ENCODE measurements at regions not wholly inside any gene's neighbourhood (a gene's known extent, or its start where the extent isn't known, plus 50 kb on each side); places are given as distances from the start of the nearest gene placed in this dataset.

GRCh38 chr7:46000513-46000912 lies 79.4 kb upstream of the IGFBP3 start:
- no peaks in the 10 kb centered on the region for H3K36me3 ChIP-seq (ENCODE audit: control insufficient read depth in 1 of 2, insufficient read depth in 2 of 2, low read depth in 1 of 2, low read length in 2 of 2)
- H4K8ac ChIP-seq (ENCODE audit: low read length), result no peak overlapping the region
- H3K9me3 ChIP-seq (ENCODE audit: control insufficient read depth, low read length), result peaks cover 4% of the 10 kb centered on the region
- no peak overlapping the region for H2BK12ac ChIP-seq (ENCODE audit: low read length in 2 of 2)
- whole genome bisulfite sequencing, result 95% methylated on average over 3 of the region's 7 CpGs
- no peak overlapping the region for H3K9ac ChIP-seq (ENCODE audit: low read length)
- H3K4me2 ChIP-seq (ENCODE audit: low read length, poor library complexity, severe bottlenecking), result no peak overlapping the region
- H3K23ac ChIP-seq (ENCODE audit: low read length in 2 of 2), result no peak overlapping the region
- no peak overlapping the region for H2BK120ac ChIP-seq (ENCODE audit: low read depth, low read length)
- no peak overlapping the region for H4K91ac ChIP-seq (ENCODE audit: low read length)
- H3K14ac ChIP-seq (ENCODE audit: low read length in 2 of 2), result no peak overlapping the region
- no peaks in the 10 kb centered on the region for H3K79me1 ChIP-seq (replicated peaks; ENCODE audit: low read length, poor library complexity, severe bottlenecking)
- H3K4ac ChIP-seq (ENCODE audit: low read depth in 1 of 2, low read length in 2 of 2), result no peak overlapping the region
- no peak overlapping the region for H3K4me3 ChIP-seq (ENCODE audit: insufficient read depth in 1 of 2, low read depth in 1 of 2, low read length in 2 of 2)
- H2AK5ac ChIP-seq (ENCODE audit: low read length, severe bottlenecking), result no peak overlapping the region
- no peak overlapping the region for H2AFZ ChIP-seq (ENCODE audit: low read depth, low read length)
- H3K18ac ChIP-seq (ENCODE audit: low read depth in 1 of 2, low read length in 2 of 2), result no peak overlapping the region
- H3K4me1 ChIP-seq (ENCODE audit: control insufficient read depth, insufficient read depth, low read depth, low read length), result peaks cover 1% of the 10 kb centered on the region
- no peaks in the 10 kb centered on the region for H3K27me3 ChIP-seq (ENCODE audit: control insufficient read depth in 1 of 2, insufficient read depth in 1 of 2, low read length in 2 of 2)
- no peak overlapping the region for H3K27ac ChIP-seq (ENCODE audit: low read length, poor library complexity, severe bottlenecking)
- no peak overlapping the region for H2BK15ac ChIP-seq (ENCODE audit: low read depth, poor library complexity, severe bottlenecking)
- no peak overlapping the region for H2BK5ac ChIP-seq (ENCODE audit: low read depth, low read length, poor library complexity, severe bottlenecking)
- no peak for DNase-seq

- Histone ChIP-seq H3K4me3 (ENCODE audit: insufficient read depth in 1 of 2, low read depth in 1 of 2, low read length in 2 of 2) (no peak overlapping the region), H2AK5ac (ENCODE audit: low read length, severe bottlenecking) (no peak overlapping the region), H3K9me3 (ENCODE audit: control insufficient read depth, low read length) (peaks cover 4% of the 10 kb centered on the region), H3K4me1 (ENCODE audit: control insufficient read depth, insufficient read depth, low read depth, low read length) (peaks cover 1% of the 10 kb centered on the region), H2BK120ac (ENCODE audit: low read depth, low read length) (no peak overlapping the region), H3K36me3 (ENCODE audit: control insufficient read depth in 1 of 2, insufficient read depth in 2 of 2, low read depth in 1 of 2, low read length in 2 of 2) (no peaks in the 10 kb centered on the region), H3K14ac (ENCODE audit: low read length in 2 of 2) (no peak overlapping the region), H3K18ac (ENCODE audit: low read depth in 1 of 2, low read length in 2 of 2) (peak overlapping the region in 1 of 2 experiments; percentile 34), H3K79me1 (replicated peaks; ENCODE audit: low read length, poor library complexity, severe bottlenecking) (no peaks in the 10 kb centered on the region), H4K8ac (ENCODE audit: low read length) (no peak overlapping the region), H2BK5ac (ENCODE audit: low read depth, low read length, poor library complexity, severe bottlenecking) (no peak overlapping the region), H4K91ac (ENCODE audit: low read length) (no peak overlapping the region), H3K23ac (ENCODE audit: low read length in 2 of 2) (no peak overlapping the region), H3K4ac (ENCODE audit: low read depth in 1 of 2, low read length in 2 of 2) (no peak overlapping the region), H2BK12ac (ENCODE audit: low read length in 2 of 2) (no peak overlapping the region), H3K4me2 (ENCODE audit: low read length, poor library complexity, severe bottlenecking) (no peak overlapping the region), H3K9ac (ENCODE audit: low read length) (no peak overlapping the region), H3K27ac (ENCODE audit: low read length, poor library complexity, severe bottlenecking) (no peak overlapping the region), H2AFZ (ENCODE audit: low read depth, low read length) (no peak overlapping the region), H3K27me3 (ENCODE audit: control insufficient read depth in 1 of 2, insufficient read depth in 1 of 2, low read length in 2 of 2) (no peaks in the 10 kb centered on the region), H2BK15ac (ENCODE audit: low read depth, poor library complexity, severe bottlenecking) (no peak overlapping the region)
- DNase-seq, result no peak
- WGBS, result 76% methylated on average over 1 of the region's 1 CpG
Observed at GRCh38 chr7:45999541-45999940, 78.5 kb upstream of the IGFBP3 start.

GRCh38 chr7:45998506-45998905 lies 77.4 kb upstream of the IGFBP3 start:
- no CpG with 5 or more reads among the region's 1 CpG for WGBS

GRCh38 chr7:45993621-45994020 lies 72.5 kb upstream of the IGFBP3 start:
- H2BK5ac ChIP-seq (ENCODE audit: low read depth, low read length, poor library complexity, severe bottlenecking), result no peak overlapping the region
- H2AFZ ChIP-seq (ENCODE audit: low read depth, low read length), result no peak overlapping the region
- peaks cover 2% of the 10 kb centered on the region for H3K4me1 ChIP-seq (ENCODE audit: control insufficient read depth, insufficient read depth, low read depth, low read length)
- no peak overlapping the region for H2BK120ac ChIP-seq (ENCODE audit: low read depth, low read length)
- no peak overlapping the region for H3K9ac ChIP-seq (ENCODE audit: low read length)
- no peak overlapping the region for H2BK12ac ChIP-seq (ENCODE audit: low read length in 2 of 2)
- no peak overlapping the region for H3K23ac ChIP-seq (ENCODE audit: low read length in 2 of 2)
- no peak overlapping the region for H3K4ac ChIP-seq (ENCODE audit: low read depth in 1 of 2, low read length in 2 of 2)
- no peak overlapping the region for H4K91ac ChIP-seq (ENCODE audit: low read length)
- no peak overlapping the region for H2BK15ac ChIP-seq (ENCODE audit: low read depth, poor library complexity, severe bottlenecking)
- H3K27ac ChIP-seq (ENCODE audit: low read length, poor library complexity, severe bottlenecking), result no peak overlapping the region
- H3K79me1 ChIP-seq (replicated peaks; ENCODE audit: low read length, poor library complexity, severe bottlenecking), result no peaks in the 10 kb centered on the region
- H3K4me2 ChIP-seq (ENCODE audit: low read length, poor library complexity, severe bottlenecking), result no peak overlapping the region
- no peaks in the 10 kb centered on the region for H3K36me3 ChIP-seq (ENCODE audit: control insufficient read depth in 1 of 2, insufficient read depth in 2 of 2, low read depth in 1 of 2, low read length in 2 of 2)
- H3K14ac ChIP-seq (ENCODE audit: low read length in 2 of 2), result no peak overlapping the region
- peaks cover 4% of the 10 kb centered on the region for H3K9me3 ChIP-seq (ENCODE audit: control insufficient read depth, low read length)
- H3K27me3 ChIP-seq (ENCODE audit: control insufficient read depth in 1 of 2, insufficient read depth in 1 of 2, low read length in 2 of 2), result peaks cover 0 to 7% of the 10 kb centered on the region in 2 experiments
- no peak overlapping the region for H2AK5ac ChIP-seq (ENCODE audit: low read length, severe bottlenecking)
- H4K8ac ChIP-seq (ENCODE audit: low read length), result no peak overlapping the region
- no peak overlapping the region for H3K4me3 ChIP-seq (ENCODE audit: insufficient read depth in 1 of 2, low read depth in 1 of 2, low read length in 2 of 2)
- no peak overlapping the region for H3K18ac ChIP-seq (ENCODE audit: low read depth in 1 of 2, low read length in 2 of 2)
- no peak for DNase-seq

More at GRCh38 chr7:45998506-45998905, 77.4 kb upstream of the IGFBP3 start:
- Histone ChIP-seq H3K79me1 (replicated peaks; ENCODE audit: low read length, poor library complexity, severe bottlenecking) (no peaks in the 10 kb centered on the region), H3K23ac (ENCODE audit: low read length in 2 of 2) (no peak overlapping the region), H2BK120ac (ENCODE audit: low read depth, low read length) (no peak overlapping the region), H2AK5ac (ENCODE audit: low read length, severe bottlenecking) (no peak overlapping the region), H3K18ac (ENCODE audit: low read depth in 1 of 2, low read length in 2 of 2) (no peak overlapping the region), H3K36me3 (ENCODE audit: control insufficient read depth in 1 of 2, insufficient read depth in 2 of 2, low read depth in 1 of 2, low read length in 2 of 2) (no peaks in the 10 kb centered on the region), H3K4me3 (ENCODE audit: insufficient read depth in 1 of 2, low read depth in 1 of 2, low read length in 2 of 2) (no peak overlapping the region), H3K4ac (ENCODE audit: low read depth in 1 of 2, low read length in 2 of 2) (no peak overlapping the region), H3K9me3 (ENCODE audit: control insufficient read depth, low read length) (peaks cover 4% of the 10 kb centered on the region), H2AFZ (ENCODE audit: low read depth, low read length) (no peak overlapping the region), H2BK12ac (ENCODE audit: low read length in 2 of 2) (no peak overlapping the region), H4K91ac (ENCODE audit: low read length) (no peak overlapping the region), H3K4me1 (ENCODE audit: control insufficient read depth, insufficient read depth, low read depth, low read length) (no peaks in the 10 kb centered on the region), H3K14ac (ENCODE audit: low read length in 2 of 2) (no peak overlapping the region), H2BK15ac (ENCODE audit: low read depth, poor library complexity, severe bottlenecking) (no peak overlapping the region), H3K4me2 (ENCODE audit: low read length, poor library complexity, severe bottlenecking) (no peak overlapping the region), H3K9ac (ENCODE audit: low read length) (no peak overlapping the region), H3K27ac (ENCODE audit: low read length, poor library complexity, severe bottlenecking) (no peak overlapping the region), H3K27me3 (ENCODE audit: control insufficient read depth in 1 of 2, insufficient read depth in 1 of 2, low read length in 2 of 2) (no peaks in the 10 kb centered on the region), H2BK5ac (ENCODE audit: low read depth, low read length, poor library complexity, severe bottlenecking) (no peak overlapping the region), H4K8ac (ENCODE audit: low read length) (no peak overlapping the region)
- no peak for DNase-seq

Measured in mesenchymal stem cell (in vitro differentiated cells and primary cell).